IMR-90 (cell line): ENCODE measurements at regions not wholly inside any gene's neighbourhood (a gene's known extent, or its start where the extent isn't known, plus 50 kb on each side); places are given as distances from the start of the nearest gene placed in this dataset.

ENCODE experiments used
- ATAC-seq: fragments of 200-7000 bp; cut with Tn5 transposase; 2 replicates; pipeline ENCODE4 v1.9.1; 2020; ENCODE audit warnings: low read depth, mild to moderate bottlenecking, moderate library complexity
- BruUV-seq: library from RNA; stranded (reverse); fragments of 400-500 nt; replicated peaks from 2 replicates; lab custom pipeline; 2021; lab: Mats Ljungman, UMichigan
- CTCF ChIA-PET: fragments of 300-600 bp; formaldehyde crosslinking; extraction: SDS; loops from one replicate; lab custom pipeline; 2021; ENCODE audit warnings: antibody characterized with exemption; lab: Yijun Ruan, JAX
- POLR2A ChIA-PET: fragments of 300-600 bp; sonication (Branson Sonifier 250); formaldehyde crosslinking; loops from one replicate; lab custom pipeline; 2022; ENCODE audit warnings: antibody characterized with exemption; ENCODE audit not compliant: unreplicated experiment; lab: Charles Lee
- DNase-seq: peaks from one replicate; pipeline ENCODE4 v3.0.0; 2013
- H2AFZ ChIP-seq: replicated peaks from 2 replicates; pipeline ENCODE3; 2013; ENCODE audit warnings: low read length, mild to moderate bottlenecking; ENCODE audit not compliant: poor library complexity
- H2AK5ac ChIP-seq: 2 replicates; pipeline ENCODE4 v1.6.1; 2013; ENCODE audit warnings: low read depth, low read length, inconsistent platforms
- H2AK9ac ChIP-seq: replicated peaks from 2 replicates; pipeline ENCODE3; 2013; ENCODE audit warnings: mild to moderate bottlenecking, low read depth, low read length, moderate library complexity; ENCODE audit not compliant: poor library complexity
- H2BK120ac ChIP-seq: 2 replicates; pipeline ENCODE4 v1.6.1; 2013; ENCODE audit warnings: low read depth, low read length, inconsistent platforms
- H2BK15ac ChIP-seq: 3 replicates; pipeline ENCODE4 v1.6.1; 2013; ENCODE audit warnings: low read depth, low read length, inconsistent platforms
- H2BK20ac ChIP-seq: 2 replicates; pipeline ENCODE4 v1.6.1; 2013; ENCODE audit warnings: low read depth, mild to moderate bottlenecking, inconsistent platforms, low read length, moderate library complexity
- H2BK5ac ChIP-seq: 2 replicates; pipeline ENCODE4 v1.6.1; 2013; ENCODE audit warnings: mild to moderate bottlenecking, low read depth, low read length, inconsistent platforms; ENCODE audit not compliant: poor library complexity, severe bottlenecking
- H3K14ac ChIP-seq: replicated peaks from 2 replicates; pipeline ENCODE4 v1.6.1; 2013; ENCODE audit warnings: low read depth, low read length, inconsistent platforms
- H3K18ac ChIP-seq: 2 replicates; pipeline ENCODE4 v1.6.1; 2013; ENCODE audit warnings: low read depth, low read length, control low read depth
- H3K23ac ChIP-seq: 2 replicates; pipeline ENCODE4 v1.6.1; 2013; ENCODE audit warnings: low read depth, low read length, inconsistent platforms
- H3K27ac ChIP-seq: 2 replicates; pipeline ENCODE4 v1.5.1; 2013; ENCODE audit warnings: mild to moderate bottlenecking, control low read depth, low read length; ENCODE audit not compliant: insufficient read depth
- H3K27me3 ChIP-seq: 2 replicates; pipeline ENCODE4 v1.6.1; 2013; ENCODE audit warnings: low read length; ENCODE audit not compliant: control insufficient read depth, insufficient read depth
- H3K36me3 ChIP-seq: 2 replicates; pipeline ENCODE4 v1.6.1; 2013; ENCODE audit warnings: low read length, mixed read lengths; ENCODE audit not compliant: control insufficient read depth, insufficient read depth
- H3K4ac ChIP-seq: 2 replicates; pipeline ENCODE4 v1.6.1; 2013; ENCODE audit warnings: low read depth, low read length, inconsistent platforms
- H3K4me1 ChIP-seq: 2 replicates; pipeline ENCODE4 v1.6.1; 2013; ENCODE audit warnings: low read length, mixed read lengths; ENCODE audit not compliant: control insufficient read depth, insufficient read depth
- H3K4me2 ChIP-seq: 2 replicates; pipeline ENCODE4 v1.6.1; 2013; ENCODE audit warnings: low read depth, mild to moderate bottlenecking, control low read depth, low read length, moderate library complexity
- H3K4me3 ChIP-seq: 2 replicates; pipeline ENCODE4 v1.5.1; 2013; ENCODE audit warnings: low read depth, mild to moderate bottlenecking, control low read depth, low read length, moderate library complexity; ENCODE audit not compliant: insufficient read depth
- H3K56ac ChIP-seq: 2 replicates; pipeline ENCODE4 v1.6.1; 2013; ENCODE audit warnings: low read length, inconsistent platforms; ENCODE audit not compliant: insufficient read depth; ENCODE audit errors: extremely low read depth
- H3K79me1 ChIP-seq, 2 experiments: 2 replicates each; pipeline ENCODE4 v1.6.1; 2013; ENCODE audit warnings: low read length in 2 of 2, inconsistent platforms in 1 of 2, low read depth in 1 of 2
- H3K9ac ChIP-seq: 2 replicates; pipeline ENCODE4 v1.6.1; 2013; ENCODE audit warnings: low read depth, low read length, control low read depth
- H3K9me1 ChIP-seq: 2 replicates; pipeline ENCODE4 v1.6.1; 2013; ENCODE audit warnings: low read length, inconsistent platforms; ENCODE audit not compliant: insufficient read depth
- H3K9me3 ChIP-seq: 2 replicates; pipeline ENCODE4 v1.6.1; 2013; ENCODE audit warnings: low read length; ENCODE audit not compliant: control insufficient read depth, insufficient read depth
- H4K20me1 ChIP-seq: 2 replicates; pipeline ENCODE4 v1.6.1; 2013; ENCODE audit warnings: low read length, inconsistent platforms; ENCODE audit not compliant: insufficient read depth
- H4K5ac ChIP-seq: 2 replicates; pipeline ENCODE4 v1.6.1; 2013; ENCODE audit warnings: mild to moderate bottlenecking, low read depth, low read length, control low read depth
- H4K8ac ChIP-seq, 2 experiments: 2 replicates each; pipeline ENCODE4 v1.6.1; 2013; ENCODE audit warnings: low read depth in 2 of 2, low read length in 2 of 2, control low read depth in 1 of 2, inconsistent platforms in 1 of 2
- H4K91ac ChIP-seq: 2 replicates; pipeline ENCODE4 v1.6.1; 2013; ENCODE audit warnings: low read depth, low read length, inconsistent platforms; ENCODE audit not compliant: insufficient read depth
- BHLHE40 ChIP-seq: fragments of 150-350 bp; IDR thresholded peaks from 2 replicates; pipeline ENCODE4 v1.6.1; 2016; ENCODE audit warnings: mild to moderate bottlenecking, low read depth, low read length
- CEBPB ChIP-seq: IDR thresholded peaks from 2 replicates; pipeline ENCODE4 v1.6.1; 2012; ENCODE audit warnings: low read depth, low read length, improper control_type of control experiment
- CHD1 ChIP-seq: IDR thresholded peaks from 2 replicates; pipeline ENCODE4 v1.6.1; 2012; ENCODE audit warnings: low read depth, low read length, improper control_type of control experiment
- CTCF ChIP-seq: conservative IDR thresholded peaks from 2 replicates; pipeline ENCODE4 v1.5.1; 2012; ENCODE audit warnings: mild to moderate bottlenecking, low read depth, low read length, improper control_type of control experiment
- ELK1 ChIP-seq: fragments of 150-350 bp; IDR thresholded peaks from 2 replicates; pipeline ENCODE4 v1.6.1; 2016; ENCODE audit warnings: low read depth, mild to moderate bottlenecking, low read length, moderate library complexity, borderline replicate concordance
- FOS ChIP-seq: fragments of 150-350 bp; IDR thresholded peaks from 2 replicates; pipeline ENCODE4 v1.6.1; 2016; ENCODE audit warnings: low read depth, low read length
- MAFK ChIP-seq: IDR thresholded peaks from 2 replicates; pipeline ENCODE4 v1.6.1; 2012; ENCODE audit warnings: low read depth, low read length, improper control_type of control experiment
- MAZ ChIP-seq: IDR thresholded peaks from 2 replicates; pipeline ENCODE4 v1.6.1; 2012; ENCODE audit warnings: low read depth, mild to moderate bottlenecking, low read length, improper control_type of control experiment, moderate library complexity, borderline replicate concordance
- MXI1 ChIP-seq: IDR thresholded peaks from 2 replicates; pipeline ENCODE4 v1.6.1; 2012; ENCODE audit warnings: low read depth, mild to moderate bottlenecking, low read length, moderate library complexity, borderline replicate concordance
- NFE2L2 ChIP-seq: fragments of 150-350 bp; IDR thresholded peaks from 2 replicates; pipeline ENCODE4 v1.6.1; 2016; ENCODE audit warnings: low read depth, mild to moderate bottlenecking, low read length
- POLR2A ChIP-seq: IDR thresholded peaks from 2 replicates; pipeline ENCODE4 v1.6.1; 2012; ENCODE audit warnings: mild to moderate bottlenecking, low read depth, low read length
- RAD21 ChIP-seq: IDR thresholded peaks from 2 replicates; pipeline ENCODE4 v1.6.1; 2012; ENCODE audit warnings: low read length, improper control_type of control experiment
- RCOR1 ChIP-seq: IDR thresholded peaks from 2 replicates; pipeline ENCODE4 v1.6.1; 2012; ENCODE audit warnings: mild to moderate bottlenecking, low read length, improper control_type of control experiment; ENCODE audit not compliant: insufficient replicate concordance
- RFX5 ChIP-seq: IDR thresholded peaks from 2 replicates; pipeline ENCODE4 v1.8.0; 2012; ENCODE audit warnings: low read depth, mild to moderate bottlenecking, low read length, moderate library complexity
- SMC3 ChIP-seq: fragments of 150-350 bp; IDR thresholded peaks from 2 replicates; pipeline ENCODE4 v1.6.1; 2016; ENCODE audit warnings: low read depth, mild to moderate bottlenecking, antibody characterized with exemption, low read length, moderate library complexity
- USF2 ChIP-seq: fragments of 150-350 bp; IDR thresholded peaks from 2 replicates; pipeline ENCODE4 v1.6.1; 2017; ENCODE audit warnings: mild to moderate bottlenecking, antibody characterized with exemption, low read length, low read depth
- WGBS, 2 experiments: methylation state at CpG; one replicate each; pipeline versions ENCODE4 v1.1.5 to v1.1.7; 2013; ENCODE audit warnings: missing lambda C conversion rate in 2 of 2; ENCODE audit not compliant: insufficient read length in 1 of 2; ENCODE audit errors: extremely low coverage in 2 of 2; 5-methylcytosine and 5-hydroxymethylcytosine counted together
- dilution Hi-C: fragments of 300-500 bp; cut with HindIII; formaldehyde crosslinking; loops from one replicate; pipeline ENCODE4 v1.14.3; 2018; ENCODE audit warnings: low sequenced_read_pairs; ENCODE audit not compliant: unreplicated experiment
- in situ Hi-C: fragments of 300-500 bp; cut with MboI; formaldehyde crosslinking; loops from 3 replicates; pipeline ENCODE4 v1.14.3; 2019; ENCODE audit warnings: low sequenced_read_pairs, inconsistent platforms, mixed read lengths
- intact Hi-C: fragments of 100-400 bp; cut with micrococcal nuclease; formaldehyde crosslinking; loops from 2 replicates; pipeline ENCODE4 v1.10.0; 2022

GRCh38 chr5:167633114-167633513 lies 658.3 kb upstream of the WWC1 start:
- Histone ChIP-seq H3K27me3 (no peaks in the 10 kb centered on the region), H4K8ac (no peak overlapping the region), H3K23ac (no peak overlapping the region), H3K79me1 (no peaks in the 10 kb centered on the region), H3K4me2 (no peak overlapping the region), H3K18ac (no peak overlapping the region), H4K20me1 (no peaks in the 10 kb centered on the region), H3K4me3 (no peak overlapping the region), H2BK5ac (no peak overlapping the region), H2BK15ac (no peak overlapping the region), H2BK120ac (no peak overlapping the region), H3K9ac (no peak overlapping the region), H2AK5ac (no peak overlapping the region), H3K9me1 (no peaks in the 10 kb centered on the region), H2BK20ac (no peak overlapping the region), H3K9me3 (no peaks in the 10 kb centered on the region), H3K4ac (no peak overlapping the region), H4K5ac (no peak overlapping the region), H3K27ac (no peak overlapping the region), H2AK9ac (no peak overlapping the region), H3K56ac (no peak overlapping the region), H2AFZ (no peak overlapping the region), H4K91ac (no peak overlapping the region), H3K36me3 (no peaks in the 10 kb centered on the region), H3K4me1 (peaks cover 3% of the 10 kb centered on the region; the same call in 1 of the 2 replicates), H3K14ac (no peak overlapping the region)
- TF ChIP-seq FOS = no peak
- no peak for TF ChIP-seq NFE2L2
- TF ChIP-seq MAFK = no peak
- no peak for TF ChIP-seq MAZ
- no peak for TF ChIP-seq USF2
- TF ChIP-seq RFX5 = no peak
- TF ChIP-seq MXI1 = no peak
- TF ChIP-seq CEBPB = no peak
- TF ChIP-seq RAD21 = no peak
- no peak for TF ChIP-seq POLR2A
- no peak for TF ChIP-seq CTCF
- no peak for TF ChIP-seq BHLHE40
- no peak for TF ChIP-seq CHD1
- TF ChIP-seq RCOR1 = no peak
- no peak for TF ChIP-seq ELK1
- TF ChIP-seq SMC3 = no peak
- DNase-seq = no peak
- intact Hi-C loops = loop anchor here (5.0 kb wide), 1 partner anchor 84 kb away; no protein-coding TSS in a partner anchor
- WGBS, 2 experiments = no CpG with 5 or more reads among the region's 3 CpGs
- no peak for ATAC-seq
- POLR2A ChIA-PET = no interaction called here
- in situ Hi-C loops = no loop called here
- CTCF ChIA-PET = no interaction called here
- no TSS peak for BruUV-seq
- dilution Hi-C loops = no loop called here
